ENCODE measurements at regions not wholly inside any gene's neighbourhood (a gene's known extent, or its start where the extent isn't known, plus 50 kb on each side); places are given as distances from the start of the nearest gene placed in this dataset.
"Not testable (repeated sequence)": the region's sequence is repeated elsewhere in the genome, so short reads cannot be mapped to it uniquely, and the experiment has no call there.

DNA sequence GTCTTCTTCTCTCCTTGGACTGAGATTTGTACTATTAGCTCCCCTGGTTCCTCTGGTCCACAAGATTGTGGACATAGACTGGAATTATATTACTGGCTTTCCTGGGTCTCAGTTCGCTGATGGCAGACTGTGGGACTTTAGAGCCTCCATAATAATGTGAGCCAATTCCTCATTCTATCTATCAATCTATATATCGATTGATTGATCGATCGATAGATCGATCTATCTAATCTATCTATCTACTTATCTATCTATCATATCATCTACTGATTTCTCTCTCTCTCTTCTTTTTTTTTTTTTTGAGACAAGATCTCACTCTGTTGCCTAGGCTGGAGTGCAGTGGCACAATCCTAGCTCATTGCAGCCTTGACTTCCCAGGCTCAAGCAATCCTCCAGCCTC is 51.5 kb upstream of the DDR1 start:
- no peak for DNase-seq (ENCODE audit: extremely low read depth in 1 of 2, low read depth in 1 of 2)

DNA sequence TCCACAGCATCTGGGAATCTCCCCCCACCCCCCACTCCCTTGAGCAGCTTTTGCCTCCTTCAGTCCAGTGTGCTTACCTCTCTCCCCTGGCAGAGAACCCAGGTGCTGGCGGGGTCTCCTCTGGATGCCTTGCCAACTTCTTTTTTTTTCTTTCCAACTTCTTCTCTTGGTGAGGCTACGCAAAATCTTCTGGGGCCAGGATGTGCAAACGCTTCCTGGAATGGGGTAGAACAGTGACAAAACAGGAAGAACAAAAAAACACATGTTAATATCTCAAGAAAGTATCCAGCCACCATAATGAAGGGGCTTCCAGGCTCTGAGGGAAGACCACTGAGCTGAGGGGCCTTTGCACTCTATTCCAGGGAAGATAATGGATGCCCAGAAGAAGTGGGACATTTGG is 53.9 kb upstream of the DDR1 start:
- no peak for DNase-seq (ENCODE audit: extremely low read depth in 1 of 2, low read depth in 1 of 2)

DNA sequence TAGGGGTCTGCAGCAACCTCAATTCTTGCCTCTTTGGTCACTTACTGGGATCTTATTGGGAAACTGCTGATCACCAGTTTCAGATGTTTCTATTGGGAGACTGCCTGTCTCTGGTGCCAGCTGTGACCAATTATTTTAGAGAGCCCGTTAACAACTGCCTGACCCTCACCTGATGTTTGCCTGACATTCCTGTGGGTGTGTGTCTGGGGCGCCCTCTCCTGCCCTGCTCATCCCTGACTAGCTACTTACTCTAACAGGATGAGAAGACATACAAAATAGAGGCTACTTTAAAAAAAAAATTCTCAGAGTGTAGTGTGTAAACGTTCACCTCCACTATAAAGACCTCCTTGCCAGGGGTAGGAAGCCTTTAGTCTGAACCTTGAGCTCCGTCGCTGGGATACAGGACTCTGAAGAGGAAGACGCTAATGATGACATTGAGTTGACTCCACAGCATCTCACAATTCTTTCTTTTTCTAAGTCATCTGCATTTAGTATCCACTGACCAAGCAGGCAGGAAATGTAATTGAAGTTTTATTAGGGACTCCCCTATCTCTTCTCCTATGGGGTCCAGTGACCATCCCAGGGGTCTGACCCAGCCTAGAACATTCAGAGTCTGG is 54.6 kb upstream of the DDR1 start:
- DNase-seq (ENCODE audit: extremely low read depth in 1 of 2, low read depth in 1 of 2): no peak

DNA sequence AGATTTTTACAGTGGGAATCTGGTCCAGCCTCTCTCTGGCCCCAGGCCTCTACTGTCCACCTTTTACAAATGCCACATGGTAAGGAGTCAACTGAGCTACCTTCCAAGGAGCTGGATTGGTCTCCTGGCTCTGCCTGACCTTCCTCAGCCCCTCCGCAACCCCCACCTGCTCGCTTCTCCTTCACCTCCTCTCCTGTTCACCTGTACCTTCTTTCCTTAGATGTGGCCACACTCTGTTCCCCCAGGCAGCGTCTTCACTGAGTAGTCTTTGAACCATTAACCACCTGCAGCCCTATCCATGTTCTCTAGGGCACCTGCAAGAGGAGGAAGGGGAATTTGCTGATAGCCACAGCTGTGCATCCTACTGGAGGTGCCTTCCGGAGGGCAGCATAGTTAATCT is 55.3 kb upstream of the DDR1 start:
- no peak for DNase-seq (ENCODE audit: extremely low read depth in 1 of 2, low read depth in 1 of 2)

DNA sequence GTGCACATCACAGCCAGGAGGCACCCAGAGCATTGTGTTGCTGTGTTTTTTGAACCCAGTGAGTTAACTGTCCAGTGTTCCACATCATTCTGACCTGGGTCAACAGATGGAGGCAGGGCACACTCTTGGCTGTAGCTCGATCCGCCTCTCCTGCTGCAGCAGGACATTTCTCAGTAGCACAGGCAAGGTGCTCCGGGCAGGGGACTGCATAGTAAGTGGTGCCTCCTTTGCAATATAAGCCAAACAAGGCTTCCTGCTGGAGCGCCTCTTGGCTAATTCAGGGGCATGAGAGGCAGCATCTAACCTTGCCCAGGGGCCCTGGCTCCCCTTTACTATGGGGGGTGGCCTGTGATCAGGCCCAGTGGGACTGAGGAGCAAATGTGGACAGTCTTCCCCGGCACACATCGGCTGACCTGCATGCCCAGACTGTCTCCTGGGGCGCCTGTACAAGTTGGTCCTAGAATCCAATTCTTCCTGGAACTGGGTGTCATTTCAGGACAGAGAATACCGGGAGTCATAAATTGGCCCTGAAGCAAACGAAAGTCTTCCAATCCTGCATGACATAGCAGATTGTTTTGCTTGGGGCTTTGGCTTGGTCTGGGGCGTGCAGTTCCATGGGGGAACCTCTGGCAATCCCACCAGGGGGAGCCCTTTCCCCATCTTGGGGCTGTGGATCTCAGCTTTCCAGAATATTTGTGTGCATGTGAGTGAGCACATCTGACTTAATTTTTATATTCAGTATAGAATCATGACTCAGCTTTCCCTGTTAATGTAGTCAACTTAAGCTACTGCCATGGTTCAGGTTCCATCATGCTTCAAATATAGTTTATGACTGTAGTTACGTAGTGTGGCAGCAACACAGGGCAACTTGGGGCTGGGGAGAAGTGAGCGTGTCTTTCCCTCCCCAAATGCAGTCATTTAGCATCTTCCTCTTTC is 56.0 kb upstream of the DDR1 start:
- DNase-seq (ENCODE audit: extremely low read depth in 1 of 2, low read depth in 1 of 2): peak in 1 of 2 donors; percentile 76

DNA sequence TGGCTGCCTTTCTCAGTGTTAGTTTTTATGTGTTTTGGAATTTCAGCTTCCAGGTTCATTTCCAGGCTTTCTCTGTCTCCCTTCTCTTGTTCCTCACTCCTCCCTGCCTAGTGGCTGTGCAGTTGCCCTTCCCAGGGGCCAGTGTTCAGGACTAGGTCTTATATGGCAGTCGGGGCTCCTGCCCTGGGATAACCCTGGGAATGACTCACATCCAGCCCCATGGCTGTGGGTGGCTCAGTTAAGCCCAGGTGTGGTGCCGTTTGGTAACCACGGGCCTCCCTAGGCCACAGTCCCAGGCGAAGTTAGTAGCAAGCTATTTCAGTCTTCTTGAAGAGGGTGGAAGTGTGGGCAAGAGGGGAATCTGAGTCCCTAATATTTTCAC is 57.4 kb upstream of the DDR1 start:
- DNase-seq (ENCODE audit: extremely low read depth in 1 of 2, low read depth in 1 of 2): no peak

DNA sequence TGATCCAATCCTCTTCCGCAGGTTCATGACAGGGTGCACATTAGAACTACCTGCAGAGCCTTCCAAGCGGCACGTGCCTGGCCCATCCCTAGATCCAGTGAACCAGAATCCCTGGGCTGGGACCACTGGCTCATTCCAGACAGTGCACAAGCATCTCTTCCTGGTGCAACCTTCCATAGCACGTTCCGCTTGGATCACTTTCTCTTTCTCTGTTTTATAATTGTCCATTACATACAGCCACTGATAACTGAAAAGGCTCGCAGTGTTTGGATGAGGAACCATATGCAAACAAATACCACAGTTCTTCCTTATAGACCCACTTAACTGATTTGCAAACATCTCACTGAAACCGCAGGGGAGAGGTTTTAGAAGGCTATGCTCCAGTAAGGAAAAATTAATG is 59.6 kb upstream of the DDR1 start:
- DNase-seq (ENCODE audit: extremely low read depth in 1 of 2, low read depth in 1 of 2): no peak

DNA sequence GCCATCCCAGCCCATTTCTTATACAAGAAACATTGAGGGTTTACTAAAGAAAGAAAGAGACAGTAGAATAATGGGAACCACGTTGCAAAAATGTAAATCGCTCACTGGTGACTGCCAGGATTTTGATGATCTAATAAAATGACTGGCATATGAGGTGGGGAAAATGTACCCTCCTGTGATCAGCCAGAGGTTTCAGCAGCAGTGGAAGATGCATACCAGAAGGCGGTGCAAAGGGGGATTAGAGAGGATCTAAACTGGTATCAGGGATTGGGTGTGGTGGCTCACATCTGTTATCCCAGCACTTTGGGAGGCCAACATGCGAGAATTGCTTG is 60.8 kb upstream of the DDR1 start:
- no peak for DNase-seq (ENCODE audit: extremely low read depth in 1 of 2, low read depth in 1 of 2)

DNA sequence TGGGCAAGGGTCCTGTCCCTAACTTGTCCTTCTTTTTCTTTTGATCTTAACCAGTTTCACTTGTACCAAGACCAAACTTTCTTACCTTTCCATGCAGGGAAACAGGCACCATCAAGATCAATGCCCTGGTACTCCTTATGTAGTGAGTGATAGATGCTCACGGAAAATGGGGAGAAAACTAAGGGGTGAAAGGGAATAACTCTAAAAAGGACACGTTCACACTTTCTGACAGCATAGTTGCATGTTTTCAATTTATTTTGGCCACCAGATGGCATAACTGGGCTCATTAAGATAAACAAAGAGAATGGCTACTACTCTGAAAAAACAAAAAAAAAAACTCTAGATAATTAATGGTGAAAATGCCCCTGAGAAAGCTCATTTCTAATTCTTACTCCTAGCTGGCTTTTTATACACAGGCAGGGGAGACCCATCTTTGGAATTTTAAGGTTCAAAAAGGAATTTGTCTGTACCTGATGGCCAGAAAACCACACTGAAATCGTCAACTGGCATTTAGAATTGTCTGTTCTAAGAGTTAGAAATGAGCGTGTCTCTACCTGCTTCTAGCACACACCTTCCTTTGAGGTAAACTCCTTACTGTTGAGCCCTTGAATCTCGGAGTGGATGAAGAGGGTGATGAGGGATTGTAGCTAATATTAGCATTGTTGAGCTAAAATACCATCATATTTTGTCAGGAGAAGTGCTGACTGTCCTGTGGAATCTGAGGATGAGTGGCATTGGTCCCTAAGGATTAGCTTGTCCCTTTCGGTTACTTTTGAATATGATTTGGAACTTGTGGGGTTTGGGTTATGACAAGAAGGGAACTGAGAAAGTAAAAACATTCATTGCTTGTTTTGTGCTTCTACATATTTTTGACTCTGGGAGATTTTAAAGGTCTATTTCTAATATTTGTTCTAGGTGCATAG is 62.2 kb upstream of the DDR1 start:
- no peak for DNase-seq (ENCODE audit: extremely low read depth in 1 of 2, low read depth in 1 of 2)

DNA sequence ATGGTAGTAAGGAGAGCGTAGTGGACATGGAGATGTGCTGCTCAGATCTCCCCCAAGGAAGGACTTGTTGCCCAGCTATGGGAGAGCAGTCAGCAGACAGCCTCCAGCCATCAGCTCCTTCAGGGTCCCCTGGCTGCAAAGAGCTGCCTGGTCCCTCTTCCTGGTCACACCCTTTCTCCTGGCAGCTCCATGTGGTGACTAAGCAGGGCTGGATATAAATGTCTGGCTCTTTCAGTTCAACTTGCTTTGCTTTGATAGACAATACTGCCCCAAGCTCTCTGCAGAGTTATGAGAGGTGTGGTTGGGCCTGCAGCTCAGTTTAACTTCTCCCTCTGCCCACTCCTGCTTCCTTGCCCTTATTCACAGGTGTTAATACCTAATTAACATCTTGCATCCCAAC is 64.1 kb upstream of the DDR1 start:
- no peak for DNase-seq (ENCODE audit: extremely low read depth in 1 of 2, low read depth in 1 of 2)

DNA sequence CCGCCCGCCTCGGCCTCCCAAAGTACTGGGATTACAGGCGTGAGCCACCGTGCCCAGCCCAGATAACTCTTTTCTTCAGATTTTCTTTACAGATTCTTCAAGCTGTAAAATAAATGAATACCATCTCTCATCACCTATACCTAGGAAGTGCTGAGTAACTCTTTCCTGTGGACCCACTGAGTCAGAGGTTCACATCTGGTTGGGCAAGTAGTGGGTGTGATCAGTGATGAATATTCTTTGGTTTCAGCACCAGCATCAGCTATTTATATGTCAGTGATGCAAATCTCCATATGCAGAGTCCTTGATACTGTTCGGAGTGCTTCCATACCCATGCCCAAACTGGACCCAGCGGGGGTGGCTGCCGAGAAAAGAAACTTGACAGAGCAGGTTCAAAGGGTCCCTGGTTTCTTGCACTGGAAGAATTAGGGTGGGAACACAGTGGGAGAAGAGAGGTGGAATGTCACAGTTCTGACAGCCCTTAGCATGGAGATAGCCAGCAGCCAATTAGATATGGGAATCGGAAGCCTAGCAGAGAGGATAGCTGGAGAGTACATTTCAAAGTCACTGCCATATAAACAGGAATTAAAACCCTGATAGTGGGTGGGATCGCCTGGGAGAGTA is 64.9 kb upstream of the DDR1 start:
- peak in 1 of 2 donors; percentile 86 for DNase-seq (ENCODE audit: extremely low read depth in 1 of 2, low read depth in 1 of 2)

DNA sequence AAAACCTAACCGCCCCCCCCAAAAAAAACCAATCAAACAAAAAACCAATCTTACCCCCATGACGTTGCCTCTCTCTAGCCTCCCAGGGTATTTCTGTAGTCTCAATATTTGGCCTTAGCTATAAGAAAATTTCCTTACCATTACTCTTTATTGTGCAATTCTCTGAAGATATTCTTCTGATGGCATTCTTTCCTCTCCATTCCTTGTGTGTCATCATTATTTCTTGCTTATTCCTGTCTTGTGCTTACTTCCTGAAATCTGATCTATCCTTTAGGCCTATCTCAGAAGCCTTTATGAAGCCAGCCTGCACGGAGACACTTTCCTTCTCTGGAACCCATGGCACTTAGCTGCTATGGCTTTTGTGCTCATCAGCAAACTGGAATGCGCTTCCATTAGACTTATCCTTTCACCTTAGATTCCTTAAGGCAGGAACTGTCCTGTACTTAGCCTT is 65.9 kb upstream of the DDR1 start:
- no peak for DNase-seq (ENCODE audit: extremely low read depth in 1 of 2, low read depth in 1 of 2)

DNA sequence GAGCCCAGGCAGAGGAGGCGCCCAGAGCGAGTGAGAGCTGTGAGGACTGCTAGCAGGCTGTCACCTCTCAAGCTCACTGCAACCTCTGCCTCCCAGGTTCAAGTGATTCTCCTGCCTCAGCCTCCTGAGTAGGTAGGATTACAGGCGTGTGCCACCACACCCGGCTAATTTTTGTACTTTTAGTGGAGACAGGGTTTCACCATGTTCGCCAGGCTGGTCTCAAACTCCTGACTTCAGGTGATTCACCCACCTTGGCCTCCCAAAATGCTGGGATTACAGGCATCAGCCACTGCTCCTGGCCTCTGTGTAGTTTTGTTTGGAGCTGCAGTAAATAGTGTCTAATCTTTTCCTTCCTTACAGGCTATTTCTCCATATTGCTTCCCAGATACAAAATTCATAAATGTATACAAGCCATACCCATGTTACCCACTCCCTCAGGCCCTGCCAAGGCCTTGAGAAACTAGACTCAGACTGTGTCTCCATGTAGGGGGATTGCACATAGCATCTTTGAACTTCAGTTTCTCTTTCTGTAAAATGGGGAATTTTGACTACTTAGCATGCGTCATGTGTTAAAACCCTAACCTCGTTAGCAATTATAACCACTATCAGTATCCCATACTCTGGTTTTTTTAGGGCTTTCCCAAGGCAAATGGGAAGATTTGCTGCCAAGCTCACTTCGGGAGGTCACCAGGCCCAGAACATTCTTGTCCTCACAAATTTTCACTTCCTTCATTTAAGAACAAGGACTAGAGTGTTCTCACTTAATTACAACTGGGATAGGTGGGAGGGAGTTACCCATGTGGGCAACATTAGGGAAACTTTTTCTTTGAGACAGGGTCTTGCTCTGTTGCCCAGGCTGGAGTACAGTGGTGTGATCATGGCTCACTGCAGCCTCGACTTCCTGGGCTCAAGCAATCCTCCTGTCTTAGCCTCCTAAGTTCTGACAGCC is 67.3 kb upstream of the DDR1 start:
- no peak for DNase-seq (ENCODE audit: extremely low read depth in 1 of 2, low read depth in 1 of 2)

DNA sequence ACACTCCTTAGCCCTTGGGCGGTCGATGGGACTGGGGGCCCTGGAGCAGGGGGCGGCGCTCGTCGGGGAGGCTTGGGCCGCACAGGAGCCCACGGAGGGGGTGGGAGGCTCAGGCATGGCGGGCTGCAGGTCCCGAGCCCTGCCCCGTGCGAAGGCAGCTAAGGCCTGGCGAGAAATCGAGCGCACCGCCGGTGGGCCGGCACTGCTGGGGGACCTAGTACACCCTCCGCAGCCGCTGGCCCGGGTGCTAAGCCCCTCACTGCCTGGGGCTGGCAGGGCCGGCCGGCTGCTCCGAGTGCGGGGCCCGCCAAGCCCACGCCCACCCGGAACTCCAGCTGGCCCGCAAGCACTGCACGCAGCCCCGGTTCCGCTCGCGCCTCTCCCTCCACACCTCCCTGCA is 68.0 kb upstream of the DDR1 start:
- not testable (repeated sequence) for DNase-seq (ENCODE audit: extremely low read depth in 1 of 2, low read depth in 1 of 2)

DNA sequence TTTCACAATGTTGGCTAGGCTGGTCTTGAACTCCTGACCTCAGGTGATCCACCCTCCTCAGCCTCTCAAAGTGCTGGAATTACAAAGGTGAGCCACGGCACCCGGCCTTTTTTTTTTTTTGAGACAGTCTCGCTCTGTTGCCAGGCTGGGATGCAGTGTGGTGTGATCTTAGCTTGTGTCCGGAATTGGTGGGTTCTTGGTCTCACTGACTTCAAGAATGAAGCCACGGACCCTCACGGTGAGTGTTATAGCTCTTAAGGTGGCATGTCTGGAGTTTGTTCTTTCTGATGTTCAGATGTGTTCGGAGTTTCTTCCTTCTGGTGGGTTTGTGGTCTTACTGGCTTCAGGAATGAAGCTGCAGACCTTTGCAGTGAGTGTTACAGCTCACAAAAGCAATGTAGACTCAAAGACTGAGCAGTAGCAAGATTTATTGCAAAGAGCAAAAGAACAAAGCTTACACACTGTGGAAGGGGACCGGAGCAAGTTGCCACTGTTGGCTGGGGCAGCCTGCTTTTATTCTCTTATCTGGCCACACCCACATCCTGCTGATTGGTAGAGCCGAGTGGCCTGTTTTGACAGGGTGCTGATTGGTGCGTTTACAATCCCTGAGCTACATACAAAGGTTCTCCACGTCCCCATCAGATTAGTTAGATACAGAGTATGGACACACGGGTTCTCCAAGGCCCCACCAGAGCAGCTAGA is 69.1 kb upstream of the DDR1 start:
- peak in 1 of 2 donors; percentile 53 for DNase-seq (ENCODE audit: extremely low read depth in 1 of 2, low read depth in 1 of 2)

DNA sequence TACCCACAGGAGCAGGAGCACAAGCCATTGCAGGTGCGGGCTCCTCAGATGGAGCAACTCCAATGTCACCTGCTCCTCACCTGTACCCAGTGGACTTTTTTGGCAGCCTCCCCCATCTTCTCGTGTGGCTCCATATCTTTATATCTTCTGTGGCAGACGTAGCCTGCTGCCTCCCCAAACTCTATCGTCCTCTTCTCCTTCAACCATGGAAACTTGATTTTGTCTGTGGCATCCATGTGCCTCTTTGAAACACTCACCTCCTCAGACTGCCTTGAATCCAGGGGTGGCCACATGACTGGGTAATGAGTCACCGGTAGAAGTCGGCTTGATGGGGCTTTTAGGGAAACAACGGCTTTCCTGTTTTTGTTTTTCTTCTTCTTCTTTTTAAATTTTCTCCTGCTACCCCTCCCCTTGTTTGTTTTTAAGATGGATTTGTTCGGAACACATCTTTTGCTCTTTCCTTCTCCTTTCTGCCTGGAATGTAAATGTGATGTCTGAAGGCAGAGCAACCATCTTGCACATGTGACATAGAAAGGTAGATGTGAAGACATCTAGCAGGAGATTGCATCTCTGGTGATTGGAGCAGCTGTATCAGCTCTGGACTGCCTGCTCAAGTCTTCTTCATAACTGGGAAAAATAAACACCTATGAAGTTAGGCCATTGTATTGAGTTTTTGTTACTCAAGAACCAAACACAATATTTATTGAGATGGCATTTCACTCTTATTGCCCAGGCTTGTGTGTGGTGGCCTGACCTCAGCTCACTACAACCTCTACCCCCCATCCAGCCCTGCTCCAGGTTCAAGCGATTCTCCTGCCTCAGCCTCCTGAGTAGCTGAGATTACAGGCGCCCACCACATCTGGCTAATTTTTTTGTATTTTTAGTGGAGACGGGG is 69.9 kb upstream of the DDR1 start:
- DNase-seq (ENCODE audit: extremely low read depth in 1 of 2, low read depth in 1 of 2): peak in 1 of 2 donors; percentile 55

DNA sequence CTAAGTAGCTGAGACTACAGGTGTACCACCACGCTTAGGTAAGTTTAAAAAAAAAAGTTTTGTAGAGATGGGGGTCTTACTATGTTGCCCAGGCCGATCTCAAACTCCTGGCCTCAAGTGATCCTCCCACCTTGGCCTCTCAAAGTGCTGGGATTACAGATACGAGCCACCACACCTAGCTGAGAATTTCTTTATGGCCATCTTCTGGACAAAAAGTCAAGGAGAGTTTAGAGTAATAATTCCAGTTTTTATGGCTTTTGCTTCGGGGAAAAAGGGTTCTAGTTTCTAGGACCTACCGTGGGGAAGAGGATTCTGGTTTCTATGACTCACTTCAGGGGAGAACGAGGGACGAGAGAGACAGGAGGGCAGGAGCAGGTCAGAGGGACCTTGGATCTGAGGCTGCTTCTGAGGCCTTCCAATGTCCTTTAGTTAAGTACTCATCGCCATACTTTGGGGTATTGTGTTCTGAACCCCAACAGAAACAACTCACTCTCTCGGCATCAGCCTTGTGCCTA is 69.3 kb upstream of the IER3 start:
- DNase-seq (ENCODE audit: extremely low read depth in 1 of 2, low read depth in 1 of 2): no peak

DNA sequence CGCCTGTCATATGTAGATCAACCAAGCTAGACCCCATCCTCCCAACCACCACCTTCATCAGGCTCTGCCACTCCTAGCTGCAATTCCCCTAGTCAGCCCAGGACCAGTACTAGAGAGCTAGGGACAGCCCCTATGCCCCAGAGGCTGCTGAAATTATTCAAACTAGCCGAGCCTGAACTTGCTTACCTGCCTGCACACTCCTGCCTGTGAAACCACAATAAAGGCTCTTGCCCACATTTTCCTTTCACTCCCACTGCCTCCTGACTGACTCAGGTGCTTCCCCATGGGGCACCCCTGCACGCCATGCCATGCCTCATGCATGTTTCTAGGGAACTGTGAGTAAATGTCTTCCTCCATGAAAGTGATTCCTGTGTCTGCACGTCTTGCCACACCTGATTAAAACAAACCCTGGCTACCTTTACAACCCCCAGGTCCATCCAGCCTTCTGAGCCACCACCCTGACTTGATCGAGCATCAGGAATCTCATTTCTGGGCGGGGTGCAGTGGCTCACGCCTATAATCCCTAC is 66.5 kb upstream of the IER3 start:
- DNase-seq (ENCODE audit: extremely low read depth in 1 of 2, low read depth in 1 of 2): peak; percentile 70 to 91
